NCI-H2029 (cell line): ENCODE measurements at regions not wholly inside any gene's neighbourhood (a gene's known extent, or its start where the extent isn't known, plus 50 kb on each side); places are given as distances from the start of the nearest gene placed in this dataset.
"Not testable (repeated sequence)": the region's sequence is repeated elsewhere in the genome, so short reads cannot be mapped to it uniquely, and the experiment has no call there.

Source experiments
- DNase-seq: peaks from one replicate; lab custom pipeline; 2025; lab: John Stamatoyannopoulos, UW

- DNase-seq = no peak
These were observed 252.4 kb downstream of the ZIC4 start for GRCh38 chr3:147153830-147154539.

- no peak for DNase-seq
These were observed 253.9 kb downstream of the ZIC4 start for GRCh38 chr3:147152476-147152875.

- DNase-seq = no peak
These were observed 264.6 kb downstream of the ZIC4 start for GRCh38 chr3:147141516-147142288.

- no peak for DNase-seq
These were observed 267.0 kb downstream of the ZIC4 start for GRCh38 chr3:147139341-147139740.

- DNase-seq = no peak
These were observed 274.2 kb downstream of the ZIC4 start for GRCh38 chr3:147132168-147132567.

- no peak for DNase-seq
These were observed 275.9 kb downstream of the ZIC4 start for GRCh38 chr3:147130461-147130860.

- DNase-seq = no peak
These were observed 276.7 kb downstream of the ZIC4 start for GRCh38 chr3:147129665-147130064.

GRCh38 chr3:147122350-147122749, 284.0 kb downstream of the ZIC4 start:
- DNase-seq = no peak

GRCh38 chr3:147119989-147120388, 286.4 kb downstream of the ZIC4 start:
- no peak for DNase-seq

- DNase-seq = no peak
These were observed 287.0 kb downstream of the ZIC4 start for GRCh38 chr3:147119346-147119745.

- no peak for DNase-seq
These were observed 287.7 kb downstream of the ZIC4 start for GRCh38 chr3:147118611-147119010.

- DNase-seq = no peak
These were observed 288.7 kb downstream of the ZIC4 start for GRCh38 chr3:147117631-147118030.

GRCh38 chr3:147113293-147114044, 292.9 kb downstream of the ZIC4 start:
- DNase-seq = no peak

- no peak for DNase-seq
These were observed 307.3 kb downstream of the ZIC4 start for GRCh38 chr3:147099076-147099475.

GRCh38 chr3:147090461-147090860, 315.9 kb downstream of the ZIC4 start:
- DNase-seq = no peak

GRCh38 chr3:147089286-147089685, 317.1 kb downstream of the ZIC4 start:
- no peak for DNase-seq

GRCh38 chr3:147059500-147059899, 346.8 kb downstream of the ZIC4 start:
- not testable (repeated sequence) for DNase-seq

GRCh38 chr3:147049821-147050220, 356.5 kb downstream of the ZIC4 start:
- DNase-seq = no peak

GRCh38 chr3:147049305-147049704, 357.0 kb downstream of the ZIC4 start:
- DNase-seq = no peak

GRCh38 chr3:147046916-147047315, 359.4 kb downstream of the ZIC4 start:
- no peak for DNase-seq

GRCh38 chr3:147038481-147038880, 367.9 kb downstream of the ZIC4 start:
- DNase-seq = no peak

GRCh38 chr3:147034359-147034758, 372.0 kb downstream of the ZIC4 start:
- no peak for DNase-seq

GRCh38 chr3:147030274-147030673, 376.1 kb downstream of the ZIC4 start:
- DNase-seq = no peak
